ENCODE measurements at regions not wholly inside any gene's neighbourhood (a gene's known extent, or its start where the extent isn't known, plus 50 kb on each side); places are given as distances from the start of the nearest gene placed in this dataset.

DNA sequence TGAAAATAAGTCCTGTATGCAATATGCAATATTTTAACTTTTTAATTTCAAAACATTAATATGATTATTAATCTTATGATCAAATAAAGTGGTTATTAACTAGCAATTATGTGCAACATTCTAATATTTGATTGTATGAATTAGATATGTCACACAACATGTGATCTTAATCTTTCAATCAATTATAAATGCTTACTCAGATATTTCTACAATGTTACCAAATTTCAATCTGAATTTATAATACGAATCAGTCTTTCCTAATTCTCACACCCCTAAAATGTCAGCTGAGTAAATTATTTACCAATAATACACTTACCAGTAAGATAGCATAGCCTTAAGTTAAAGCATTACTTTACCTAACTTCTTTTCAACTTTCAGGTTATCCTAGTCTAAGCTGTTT, 186.3 kb downstream of the CALCRL start:
- no peak overlapping the region for H3K4me3 ChIP-seq (ENCODE audit: low read depth, low read length)
- TF ChIP-seq, protein P1, sequence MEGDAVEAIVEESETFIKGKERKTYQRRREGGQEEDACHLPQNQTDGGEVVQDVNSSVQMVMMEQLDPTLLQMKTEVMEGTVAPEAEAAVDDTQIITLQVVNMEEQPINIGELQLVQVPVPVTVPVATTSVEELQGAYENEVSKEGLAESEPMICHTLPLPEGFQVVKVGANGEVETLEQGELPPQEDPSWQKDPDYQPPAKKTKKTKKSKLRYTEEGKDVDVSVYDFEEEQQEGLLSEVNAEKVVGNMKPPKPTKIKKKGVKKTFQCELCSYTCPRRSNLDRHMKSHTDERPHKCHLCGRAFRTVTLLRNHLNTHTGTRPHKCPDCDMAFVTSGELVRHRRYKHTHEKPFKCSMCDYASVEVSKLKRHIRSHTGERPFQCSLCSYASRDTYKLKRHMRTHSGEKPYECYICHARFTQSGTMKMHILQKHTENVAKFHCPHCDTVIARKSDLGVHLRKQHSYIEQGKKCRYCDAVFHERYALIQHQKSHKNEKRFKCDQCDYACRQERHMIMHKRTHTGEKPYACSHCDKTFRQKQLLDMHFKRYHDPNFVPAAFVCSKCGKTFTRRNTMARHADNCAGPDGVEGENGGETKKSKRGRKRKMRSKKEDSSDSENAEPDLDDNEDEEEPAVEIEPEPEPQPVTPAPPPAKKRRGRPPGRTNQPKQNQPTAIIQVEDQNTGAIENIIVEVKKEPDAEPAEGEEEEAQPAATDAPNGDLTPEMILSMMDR (IDR thresholded peaks at IDR 0.05; ENCODE audit: control insufficient read depth, extremely low read depth, insufficient read depth), result no peak
- DNase-seq (ENCODE audit: low read depth), result no peak

DNA sequence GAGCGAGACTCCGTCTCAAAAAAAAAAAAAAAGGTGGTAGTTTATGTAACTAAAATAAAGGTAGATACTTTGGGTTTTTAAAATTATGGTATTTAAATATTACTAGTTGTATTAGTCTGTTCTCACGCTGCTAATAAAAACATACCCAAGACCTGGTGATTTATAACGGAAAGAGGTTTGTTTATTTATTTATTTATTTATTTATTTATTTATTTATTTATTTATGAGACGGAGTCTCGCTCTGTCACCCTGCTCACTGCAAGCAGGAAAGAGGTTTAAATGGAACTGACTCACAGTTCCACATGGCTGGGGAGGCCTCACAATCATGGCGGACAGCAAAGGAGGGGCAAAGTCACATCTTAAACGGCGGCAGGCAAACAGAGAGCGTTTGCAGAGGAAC, 196.0 kb downstream of the CALCRL start:
- TF ChIP-seq, protein P1 (IDR thresholded peaks at IDR 0.05; ENCODE audit: control insufficient read depth, extremely low read depth, insufficient read depth), result no peak
- H3K4me3 ChIP-seq (ENCODE audit: low read depth, low read length), result no peak overlapping the region
- no peak for DNase-seq (ENCODE audit: low read depth)

DNA sequence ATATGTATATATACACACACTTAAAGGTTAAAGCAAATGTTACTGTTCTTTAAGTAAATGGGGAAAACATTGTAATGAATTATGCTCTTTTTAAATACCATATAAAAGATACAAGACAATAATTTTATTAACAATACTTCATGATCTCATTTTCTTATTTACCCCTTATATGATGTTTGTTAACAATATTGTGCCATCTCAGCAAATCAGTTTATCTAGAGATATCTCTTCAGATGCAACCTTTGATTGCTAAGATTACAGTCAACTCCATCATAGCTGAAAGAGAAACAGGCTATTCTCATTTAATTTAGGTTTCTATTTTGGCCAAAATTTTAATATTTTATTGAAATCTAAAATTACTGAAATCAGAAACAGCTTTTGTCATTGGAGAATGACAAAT, 197.9 kb downstream of the CALCRL start:
- DNase-seq (ENCODE audit: low read depth), result no peak
- no peak overlapping the region for H3K4me3 ChIP-seq (ENCODE audit: low read depth, low read length)
- TF ChIP-seq, protein P1 (IDR thresholded peaks at IDR 0.05; ENCODE audit: control insufficient read depth, extremely low read depth, insufficient read depth), result no peak

DNA sequence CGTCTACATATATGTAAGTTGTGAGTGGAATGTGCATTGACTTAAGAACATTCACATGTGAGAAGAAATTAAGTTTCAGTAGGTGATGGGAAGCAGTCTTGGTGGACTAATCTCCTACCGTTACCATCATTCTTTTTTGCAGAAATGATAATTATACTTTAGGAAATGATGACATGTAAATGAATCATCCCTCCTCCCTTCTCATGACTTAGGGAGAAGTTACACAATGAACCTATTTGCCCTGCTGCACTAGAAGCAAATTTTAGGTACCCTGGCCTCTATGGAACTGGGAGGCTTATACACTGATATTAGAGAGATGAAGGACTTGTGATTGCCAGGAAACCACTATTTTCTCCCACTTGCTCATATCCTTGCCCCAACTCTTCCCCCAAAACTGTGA, 214.2 kb downstream of the CALCRL start:
- DNase-seq (ENCODE audit: low read depth), result no peak
- TF ChIP-seq, protein P1 (IDR thresholded peaks at IDR 0.05; ENCODE audit: control insufficient read depth, extremely low read depth, insufficient read depth), result no peak
- H3K4me3 ChIP-seq (ENCODE audit: low read depth, low read length), result no peak overlapping the region

DNA sequence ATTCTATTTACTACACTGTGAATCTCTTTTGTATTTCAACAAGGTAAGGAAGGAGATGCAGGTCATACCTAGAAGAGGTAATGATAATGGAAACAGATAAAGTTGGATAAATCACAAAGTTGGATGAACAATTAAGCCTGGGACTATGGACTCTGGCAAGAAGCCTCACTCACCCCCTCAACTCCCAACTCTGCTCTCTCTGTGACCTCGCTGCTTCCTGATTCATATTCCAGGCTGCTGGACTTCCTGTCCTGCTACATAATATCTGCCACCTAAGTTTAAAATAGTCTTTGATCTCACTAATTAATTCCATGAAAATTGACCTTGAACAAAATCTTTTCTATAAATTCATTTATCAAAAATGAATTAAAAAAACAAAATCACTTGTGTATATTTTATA, 215.3 kb downstream of the CALCRL start:
- no peak for DNase-seq (ENCODE audit: low read depth)
- TF ChIP-seq, protein P1 (IDR thresholded peaks at IDR 0.05; ENCODE audit: control insufficient read depth, extremely low read depth, insufficient read depth), result no peak
- H3K4me3 ChIP-seq (ENCODE audit: low read depth, low read length), result no peak overlapping the region

DNA sequence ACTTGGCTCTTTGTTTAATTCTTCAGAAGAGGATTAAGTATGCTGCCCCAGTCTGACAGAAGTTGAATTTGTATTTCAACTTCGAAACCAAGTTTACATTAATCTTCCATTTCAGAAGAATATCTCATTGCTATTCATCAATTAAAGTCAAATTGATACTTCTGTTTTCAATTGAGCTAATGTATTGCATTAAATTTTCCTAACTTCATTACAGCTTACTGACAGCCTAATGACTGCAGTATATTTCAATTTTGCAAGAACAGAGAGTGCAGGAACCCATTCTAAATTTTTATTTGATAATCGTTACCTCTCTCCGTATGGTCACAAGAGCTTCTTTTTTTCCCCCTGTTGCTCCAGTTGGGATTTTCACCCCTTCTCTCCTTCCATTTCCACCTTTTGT, 218.0 kb downstream of the CALCRL start:
- H3K4me3 ChIP-seq (ENCODE audit: low read depth, low read length), result no peak overlapping the region
- no peak for DNase-seq (ENCODE audit: low read depth)
- TF ChIP-seq, protein P1 (IDR thresholded peaks at IDR 0.05; ENCODE audit: control insufficient read depth, extremely low read depth, insufficient read depth), result no peak

DNA sequence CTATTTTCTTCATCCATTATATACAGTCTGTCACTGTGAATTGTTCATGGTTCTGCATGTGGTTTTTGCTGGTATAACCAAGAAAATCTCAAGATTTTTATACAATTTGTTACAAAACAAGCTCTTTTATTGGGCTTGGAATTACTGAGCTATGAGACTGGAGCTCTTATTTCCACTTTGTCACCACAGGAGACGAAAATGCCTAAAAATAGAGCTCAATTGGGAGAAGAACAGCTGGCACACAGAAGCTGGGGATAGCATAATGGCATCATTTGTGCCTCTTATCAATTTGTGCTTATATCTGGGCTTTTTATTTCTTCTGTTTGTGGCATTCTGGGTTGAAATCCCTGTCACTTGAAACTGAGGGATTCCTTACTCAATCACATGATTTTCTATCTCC, 219.1 kb downstream of the CALCRL start:
- TF ChIP-seq, protein P1 (IDR thresholded peaks at IDR 0.05; ENCODE audit: control insufficient read depth, extremely low read depth, insufficient read depth), result no peak
- DNase-seq (ENCODE audit: low read depth), result no peak
- H3K4me3 ChIP-seq (ENCODE audit: low read depth, low read length), result no peak overlapping the region

Measured in LNCaP clone FGC (cell line).